HepG2 (cell line): ENCODE measurements at regions not wholly inside any gene's neighbourhood (a gene's known extent, or its start where the extent isn't known, plus 50 kb on each side); places are given as distances from the start of the nearest gene placed in this dataset.

ENCODE experiments used
- ATF7-NPFF ChIP-seq: sonication (generic); formaldehyde crosslinking; IDR thresholded peaks from 2 replicates; pipeline ENCODE4 v1.8.1; 2023; ENCODE audit warnings: mild to moderate bottlenecking, low read depth, missing genetic modification reagents, moderate library complexity
- CCDC6 ChIP-seq: sonication (generic); formaldehyde crosslinking; IDR thresholded peaks from 2 replicates; pipeline ENCODE4 v1.8.1; 2022; ENCODE audit warnings: mild to moderate bottlenecking, missing genetic modification reagents, moderate library complexity
- CHD4 ChIP-seq: fragments of 200-600 bp; sonication (generic); IDR thresholded peaks from 2 replicates; pipeline ENCODE4 v1.7.0; 2017; ENCODE audit warnings: mild to moderate bottlenecking, low read length, borderline replicate concordance
- ISL2 ChIP-seq: sonication (generic); formaldehyde crosslinking; IDR thresholded peaks from 2 replicates; pipeline ENCODE4 v1.5.0; 2020; ENCODE audit warnings: missing genetic modification reagents
- JDP2 ChIP-seq: sonication (generic); formaldehyde crosslinking; IDR thresholded peaks from 2 replicates; pipeline ENCODE4 v1.8.1; 2022; ENCODE audit warnings: missing genetic modification reagents, borderline replicate concordance
- KLF15 ChIP-seq: sonication (generic); formaldehyde crosslinking; IDR thresholded peaks from 2 replicates; pipeline ENCODE4 v1.8.1; 2023; ENCODE audit warnings: borderline replicate concordance, mild to moderate bottlenecking, inconsistent platforms, missing genetic modification reagents, mixed read lengths
- KMT2A ChIP-seq: sonication (generic); formaldehyde crosslinking; IDR thresholded peaks from 2 replicates; pipeline ENCODE4 v1.4.0; 2020; ENCODE audit warnings: missing genetic modification reagents
- MED13 ChIP-seq: sonication (generic); formaldehyde crosslinking; IDR thresholded peaks from 2 replicates; pipeline ENCODE4 v1.5.0; 2020; ENCODE audit warnings: missing genetic modification reagents
- MTF2 ChIP-seq: sonication (generic); formaldehyde crosslinking; IDR thresholded peaks from 2 replicates; pipeline ENCODE4 v1.5.0; 2020; ENCODE audit warnings: missing genetic modification reagents, borderline replicate concordance
- NR2F6 ChIP-seq, 2 experiments: IDR thresholded peaks; 2 replicates each; pipeline ENCODE4 v1.6.1; 2016; ENCODE audit warnings: antibody characterized with exemption in 1 of 2, mild to moderate bottlenecking in 1 of 2
- PAWR ChIP-seq: sonication (generic); formaldehyde crosslinking; IDR thresholded peaks from 2 replicates; pipeline ENCODE4 v1.4.0; 2020; ENCODE audit warnings: missing genetic modification reagents, mild to moderate bottlenecking, borderline replicate concordance
- RFXAP ChIP-seq: sonication (generic); formaldehyde crosslinking; IDR thresholded peaks from 2 replicates; pipeline ENCODE4 v1.4.0; 2020; ENCODE audit warnings: missing genetic modification reagents, borderline replicate concordance
- TARDBP ChIP-seq: sonication (generic); formaldehyde crosslinking; IDR thresholded peaks from 2 replicates; pipeline ENCODE4 v1.8.0; 2022; ENCODE audit warnings: mild to moderate bottlenecking, missing genetic modification reagents
- ZBED4 ChIP-seq: sonication (generic); formaldehyde crosslinking; IDR thresholded peaks from 2 replicates; pipeline ENCODE4 v1.4.0; 2020; ENCODE audit warnings: missing genetic modification reagents, borderline replicate concordance
- ZMYM4 ChIP-seq: sonication (generic); formaldehyde crosslinking; IDR thresholded peaks from 2 replicates; pipeline ENCODE4 v1.8.1; 2023; ENCODE audit warnings: mild to moderate bottlenecking, missing genetic modification reagents
- ZNF124 ChIP-seq: sonication (generic); formaldehyde crosslinking; IDR thresholded peaks from 2 replicates; pipeline ENCODE4 v1.4.0; 2020; ENCODE audit warnings: missing genetic modification reagents
- ZNF530 ChIP-seq: sonication (generic); formaldehyde crosslinking; IDR thresholded peaks from 2 replicates; pipeline ENCODE4 v1.5.0; 2020; ENCODE audit warnings: low read depth, mild to moderate bottlenecking, missing genetic modification reagents
- ZNF574 ChIP-seq: sonication (generic); formaldehyde crosslinking; IDR thresholded peaks from 2 replicates; pipeline ENCODE4 v1.4.0; 2020; ENCODE audit warnings: missing genetic modification reagents
- ZNF720 ChIP-seq: sonication (generic); formaldehyde crosslinking; IDR thresholded peaks from 2 replicates; pipeline ENCODE4 v1.4.0; 2020; ENCODE audit warnings: missing genetic modification reagents
- ZNF737 ChIP-seq: sonication (generic); formaldehyde crosslinking; IDR thresholded peaks from 2 replicates; pipeline ENCODE4 v1.5.0; 2020; ENCODE audit warnings: missing genetic modification reagents, mild to moderate bottlenecking, borderline replicate concordance
- ZNF75D ChIP-seq: sonication (generic); formaldehyde crosslinking; IDR thresholded peaks from 2 replicates; pipeline ENCODE4 v1.8.1; 2023; ENCODE audit warnings: missing genetic modification reagents, mild to moderate bottlenecking, borderline replicate concordance
- ZNF777 ChIP-seq: sonication (generic); formaldehyde crosslinking; IDR thresholded peaks from 2 replicates; pipeline ENCODE4 v1.4.0; 2020; ENCODE audit warnings: missing genetic modification reagents
- ZSCAN25 ChIP-seq: sonication (generic); formaldehyde crosslinking; IDR thresholded peaks from 2 replicates; pipeline ENCODE4 v1.8.0; 2022; ENCODE audit warnings: mild to moderate bottlenecking, missing genetic modification reagents

GRCh38 chr3:15858547-15859506 is 61.0 kb upstream of the ANKRD28 start (continued):
- TF ChIP-seq MED13 (peak; percentile 19; the same call in 1 of the 2 replicates), ZNF574 (CRISPR knock-in tag) (peak; percentile 80), ZMYM4 (CRISPR knock-in tag) (peak; percentile 85), KMT2A (CRISPR knock-in tag) (peak; percentile 86), ZNF124 (CRISPR knock-in tag) (peak; percentile 57; the same call in 1 of the 2 replicates), MTF2 (CRISPR knock-in tag) (no peak), RFXAP (CRISPR knock-in tag) (peak; percentile 71; the same call in 1 of the 2 replicates), ZNF737 (CRISPR knock-in tag) (no peak), ZNF530 (CRISPR knock-in tag) (no peak), TARDBP (no peak), ISL2 (CRISPR knock-in tag) (peak; percentile 66), ATF7-NPFF (CRISPR knock-in tag) (0 out of 2 replicates have a peak, but pooled peaks have one; percentile 29), PAWR (no peak), ZBED4 (CRISPR knock-in tag) (peak; percentile 93), CHD4 (no peak), ZNF75D (CRISPR knock-in tag) (no peak), ZNF777 (CRISPR knock-in tag) (peak; percentile 90), KLF15 (CRISPR knock-in tag) (no peak), JDP2 (CRISPR knock-in tag) (no peak), CCDC6 (CRISPR knock-in tag) (no peak), ZNF720 (no peak), NR2F6 (IDR thresholded peaks at IDR 0.05) (peak; percentile 97), NR2F6 (CRISPR knock-in tag; IDR thresholded peaks at IDR 0.05) (peak; percentile 99), ZSCAN25 (CRISPR knock-in tag) (peak; percentile 73; the same call in 1 of the 2 replicates)
